ENCODE measurements at regions not wholly inside any gene's neighbourhood (a gene's known extent, or its start where the extent isn't known, plus 50 kb on each side); places are given as distances from the start of the nearest gene placed in this dataset.
A peak's percentile ranks its signal among the peaks of the same experiment; 100 is the strongest.
"Not testable (repeated sequence)": the region's sequence is repeated elsewhere in the genome, so short reads cannot be mapped to it uniquely, and the experiment has no call there.

GRCh38 chr17:45585794-45586650 is 95.5 kb upstream of the PLEKHM1 start:
- DNase-seq (ENCODE audit: low read depth in 2 of 2), result not testable (repeated sequence)

DNA sequence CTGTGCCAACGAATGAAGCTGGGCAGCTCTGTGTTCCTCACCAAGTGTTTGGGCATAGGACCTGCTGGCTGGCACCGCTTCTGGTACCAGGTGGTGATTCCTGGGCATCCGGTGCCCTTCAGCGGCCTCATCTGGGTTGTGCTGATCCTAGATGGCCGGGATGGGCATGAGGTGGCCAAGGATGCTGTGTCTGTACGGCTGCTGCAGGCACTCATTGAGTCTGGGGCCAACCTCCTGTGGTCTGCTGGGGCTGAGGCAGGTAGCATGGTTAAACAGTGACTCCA is 96.1 kb upstream of the PLEKHM1 start:
- DNase-seq (ENCODE audit: low read depth in 2 of 2), result not testable (repeated sequence)

GRCh38 chr17:45592433-45592923 is 102.0 kb upstream of the PLEKHM1 start:
- not testable (repeated sequence) for DNase-seq (ENCODE audit: low read depth in 2 of 2)

- DNase-seq (ENCODE audit: low read depth in 2 of 2), result not testable (repeated sequence)
Measured at GRCh38 chr17:45596347-45596746, 105.8 kb upstream of the PLEKHM1 start.

- not testable (repeated sequence) for DNase-seq (ENCODE audit: low read depth in 2 of 2)
Measured at GRCh38 chr17:45600052-45601012, 109.8 kb upstream of the PLEKHM1 start.

DNA sequence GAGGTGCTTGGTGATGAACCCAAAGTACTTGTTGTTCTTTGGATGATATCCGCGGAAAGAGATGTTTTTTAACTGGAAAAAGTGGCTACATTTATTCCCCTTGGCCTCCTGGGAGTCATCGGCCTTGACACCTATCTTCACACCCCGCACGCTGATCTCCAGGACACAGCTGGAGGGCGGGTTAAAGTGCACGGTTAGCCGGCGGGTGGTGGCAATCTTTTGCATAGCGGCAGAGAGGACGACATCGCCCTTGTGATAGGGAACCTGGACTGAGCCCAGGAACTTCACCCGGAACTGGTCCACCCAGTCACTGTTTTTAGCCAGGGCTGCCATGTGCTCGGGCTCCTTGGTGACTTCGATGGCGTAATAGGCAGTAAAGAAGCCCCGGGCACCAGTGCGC is 110.5 kb upstream of the PLEKHM1 start:
- DNase-seq (ENCODE audit: low read depth in 2 of 2), result not testable (repeated sequence)

DNA sequence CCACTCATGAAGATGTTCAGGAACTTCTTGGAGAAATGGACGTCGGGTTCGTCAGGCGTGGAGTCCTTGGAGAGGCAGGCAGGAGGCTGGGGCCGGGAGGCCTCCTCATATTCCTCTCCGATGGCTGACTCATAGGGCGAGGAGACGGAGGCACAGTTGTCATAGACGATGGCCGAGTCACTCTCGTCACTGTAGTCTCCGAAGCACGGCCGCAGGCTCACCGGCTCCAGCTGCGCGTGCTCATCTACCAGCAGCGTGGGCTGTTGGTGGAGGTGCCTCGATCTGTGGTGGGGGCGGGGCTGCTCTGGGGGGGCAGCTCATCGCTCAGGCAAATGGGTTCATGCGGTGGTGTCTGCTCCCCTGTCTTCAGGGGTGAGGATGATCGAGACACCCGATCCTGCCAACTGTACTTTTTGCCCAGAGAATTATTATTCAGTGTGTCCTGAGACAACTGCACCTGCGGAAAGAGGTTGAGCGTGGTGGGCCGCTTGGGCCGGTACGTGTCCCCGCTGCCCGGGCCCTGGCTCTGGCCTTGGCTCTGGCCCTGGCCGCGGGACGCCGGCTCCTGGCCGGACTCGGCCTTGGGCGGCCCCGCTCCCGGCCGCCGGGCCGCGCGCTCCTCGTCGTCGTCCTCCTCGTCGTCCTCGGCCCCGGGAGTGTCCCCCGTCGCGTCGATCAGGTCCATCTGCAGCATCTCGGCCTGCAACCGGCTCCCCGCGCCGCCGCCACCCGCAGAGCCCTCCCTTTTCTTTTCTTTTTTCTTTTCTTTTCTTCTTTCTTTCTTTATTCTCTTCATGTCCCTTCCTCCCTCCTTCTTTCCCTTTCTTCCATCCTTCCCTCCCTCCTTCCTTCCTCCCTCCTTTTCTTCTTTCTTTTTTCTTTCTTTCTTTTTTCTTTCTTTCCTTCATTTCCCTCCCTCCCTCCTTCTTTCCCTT is 111.4 kb upstream of the PLEKHM1 start:
- not testable (repeated sequence) for DNase-seq (ENCODE audit: low read depth in 2 of 2)

DNA sequence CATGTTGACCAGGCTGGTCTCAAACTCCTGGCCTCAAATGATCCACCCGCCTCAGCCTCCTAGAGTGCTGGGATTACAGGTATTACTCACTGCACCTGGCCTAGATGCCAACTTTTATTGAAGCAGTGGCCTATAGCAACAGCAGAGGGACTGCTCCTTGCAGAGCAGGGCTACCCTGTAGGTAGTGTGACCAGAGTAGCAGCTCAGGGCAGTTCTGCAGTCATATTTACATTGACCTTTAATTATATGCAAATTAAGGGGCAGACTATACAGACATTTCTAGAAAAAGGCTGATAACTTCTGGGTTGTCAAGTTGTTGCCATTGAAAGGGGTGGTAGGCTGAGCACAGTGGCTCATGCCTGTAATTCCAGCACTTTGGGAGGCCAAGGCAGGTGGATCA is 115.2 kb upstream of the PLEKHM1 start:
- DNase-seq (ENCODE audit: low read depth in 2 of 2), result not testable (repeated sequence)

DNA sequence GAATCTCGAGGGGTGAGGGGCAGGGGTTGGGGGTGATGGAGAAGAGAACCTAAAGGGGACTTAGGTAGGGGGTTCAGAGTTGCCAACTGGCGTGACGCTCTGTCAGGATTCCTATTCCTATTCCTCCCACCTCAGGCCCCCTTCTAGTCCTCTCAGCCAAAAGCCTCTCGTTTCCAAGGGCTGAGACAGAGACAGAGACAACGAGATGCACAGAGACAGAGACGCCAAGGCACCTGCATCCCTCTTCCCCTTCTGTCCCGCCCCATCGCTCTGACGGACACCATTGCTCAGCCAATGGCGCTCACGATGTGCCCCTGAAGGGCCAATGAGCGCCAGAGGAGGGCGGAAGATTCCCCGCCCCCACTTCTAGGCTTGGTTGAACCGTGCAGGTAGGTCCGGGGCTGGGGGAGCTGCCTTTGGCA is 129.5 kb upstream of the PLEKHM1 start:
- DNase-seq (ENCODE audit: low read depth in 2 of 2), result not testable (repeated sequence)

DNA sequence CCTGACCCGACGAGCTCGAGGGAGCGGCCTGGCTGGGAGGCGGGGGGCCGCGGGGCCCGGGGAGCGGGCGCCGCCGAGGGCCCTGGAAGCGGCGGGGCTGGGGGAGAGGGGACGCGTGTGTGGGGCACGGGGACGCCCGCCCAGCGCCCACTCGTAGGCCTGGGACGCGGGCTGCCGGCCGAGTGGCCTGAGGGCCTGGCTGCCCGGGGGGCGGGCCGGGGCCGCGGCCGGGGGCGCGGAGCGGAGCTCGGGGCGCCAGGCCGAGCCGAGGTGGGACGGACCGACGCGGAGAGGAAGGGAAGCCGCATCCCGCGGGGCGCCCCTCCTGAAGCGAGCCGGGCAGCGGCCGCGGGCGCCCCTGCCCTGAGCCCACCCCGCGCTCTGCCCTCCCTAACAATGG is 129.9 kb upstream of the PLEKHM1 start:
- not testable (repeated sequence) for DNase-seq (ENCODE audit: low read depth in 2 of 2)

GRCh38 chr17:45621087-45621486 is 130.6 kb upstream of the PLEKHM1 start:
- not testable (repeated sequence) for DNase-seq (ENCODE audit: low read depth in 2 of 2)

- not testable (repeated sequence) for DNase-seq (ENCODE audit: low read depth in 2 of 2)
Measured at GRCh38 chr17:45622295-45622694, 131.8 kb upstream of the PLEKHM1 start.

GRCh38 chr17:45628019-45628418 is 137.5 kb upstream of the PLEKHM1 start:
- DNase-seq (ENCODE audit: low read depth in 2 of 2), result no peak

- DNase-seq (ENCODE audit: low read depth in 2 of 2), result no peak
Measured at GRCh38 chr17:45631941-45632340, 141.4 kb upstream of the PLEKHM1 start.

GRCh38 chr17:45639297-45639849 is 144.7 kb upstream of the CRHR1 start:
- DNase-seq (ENCODE audit: low read depth in 2 of 2), result no peak

DNA sequence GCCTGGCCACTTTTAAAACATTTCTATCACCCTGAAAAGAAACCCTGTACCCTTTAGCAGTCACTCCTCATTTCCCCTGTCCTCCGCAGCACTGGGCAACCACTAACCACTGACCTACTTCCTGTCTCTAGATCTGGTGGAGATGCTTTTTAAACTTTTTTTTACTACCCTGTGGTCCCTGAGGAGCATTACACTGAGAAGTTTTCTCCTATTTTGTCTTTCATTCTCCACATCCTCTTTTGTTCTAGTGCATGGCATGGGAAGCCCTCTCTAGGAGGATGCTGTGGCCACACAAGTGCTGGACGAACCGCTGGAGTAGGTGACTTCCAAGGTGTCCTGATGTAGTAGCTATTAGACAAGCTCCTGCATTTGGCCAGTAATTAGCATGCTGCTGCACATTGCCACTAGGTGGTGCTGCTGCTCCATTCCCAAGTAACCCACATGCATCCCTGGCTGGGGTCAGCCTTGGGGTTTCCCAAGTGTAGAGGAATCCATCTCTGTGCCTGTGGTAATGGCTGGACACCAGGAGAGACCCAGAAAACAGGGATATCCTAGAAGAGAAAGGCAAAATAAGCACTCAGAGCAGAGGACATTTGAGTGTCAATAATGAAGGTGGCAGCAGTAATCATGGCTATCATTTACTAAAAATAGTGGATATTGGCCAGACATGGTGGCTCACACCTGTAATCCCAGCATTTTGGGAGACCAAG is 143.8 kb upstream of the CRHR1 start:
- DNase-seq (ENCODE audit: low read depth in 2 of 2), result peak; percentile 34 to 40

DNA sequence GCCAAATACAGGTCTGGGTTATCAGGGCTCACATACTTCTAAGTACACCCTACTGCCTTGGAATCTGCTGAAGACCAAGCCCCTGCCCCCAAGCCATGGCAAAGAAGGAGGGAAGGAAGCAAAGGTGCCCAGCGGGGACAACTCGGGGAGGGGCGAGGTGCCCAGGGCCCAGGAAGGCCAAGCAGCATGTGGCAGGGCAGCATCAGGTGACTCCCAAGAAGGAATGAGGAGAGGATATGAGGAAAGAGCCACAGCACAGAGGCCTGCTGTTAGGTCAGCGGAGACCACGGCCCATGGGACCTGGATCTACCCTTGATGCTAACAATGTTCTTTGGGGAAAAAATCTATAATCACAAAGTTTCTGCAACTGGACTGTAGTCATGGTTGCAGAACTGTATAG is 142.6 kb upstream of the CRHR1 start:
- DNase-seq (ENCODE audit: low read depth in 2 of 2), result no peak

DNA sequence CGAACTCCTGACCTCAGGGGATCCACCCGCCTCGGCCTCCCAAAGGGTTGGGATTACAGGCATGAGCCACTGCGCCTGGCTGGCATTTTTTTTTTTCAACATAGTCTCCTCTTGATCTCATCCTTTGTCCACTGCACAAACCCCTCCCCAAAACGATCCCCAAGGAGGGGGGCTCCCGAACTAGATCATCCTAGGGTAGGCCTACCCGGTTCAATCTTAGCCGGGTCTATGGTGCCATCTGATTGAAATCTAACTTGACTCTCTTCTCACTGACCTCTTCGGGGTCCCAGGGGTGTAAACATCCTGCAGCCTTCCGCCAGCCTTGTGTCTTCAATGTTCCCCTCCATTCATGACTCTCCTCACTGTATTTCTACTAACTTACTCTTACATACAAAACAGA is 140.5 kb upstream of the CRHR1 start:
- DNase-seq (ENCODE audit: low read depth in 2 of 2), result no peak

DNA sequence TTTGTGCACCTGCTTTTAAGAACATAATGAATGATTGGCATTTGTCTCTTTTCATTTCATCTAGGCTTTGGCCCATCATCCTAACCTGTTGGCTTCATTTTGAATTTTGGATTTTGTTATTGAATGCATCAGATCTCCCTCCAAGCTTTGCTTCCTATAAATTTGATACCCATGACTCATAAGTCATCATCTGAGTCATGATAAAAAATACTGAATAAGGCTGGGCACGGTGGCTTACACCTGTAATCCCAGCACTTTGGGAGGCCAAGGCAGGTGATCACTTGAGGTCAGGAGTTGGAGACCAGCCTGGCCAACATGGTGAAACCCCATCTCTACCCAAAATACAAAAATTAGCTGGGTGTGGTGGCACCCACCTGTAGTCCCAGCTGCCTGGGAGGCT is 139.5 kb upstream of the CRHR1 start:
- not testable (repeated sequence) for DNase-seq (ENCODE audit: low read depth in 2 of 2)

DNA sequence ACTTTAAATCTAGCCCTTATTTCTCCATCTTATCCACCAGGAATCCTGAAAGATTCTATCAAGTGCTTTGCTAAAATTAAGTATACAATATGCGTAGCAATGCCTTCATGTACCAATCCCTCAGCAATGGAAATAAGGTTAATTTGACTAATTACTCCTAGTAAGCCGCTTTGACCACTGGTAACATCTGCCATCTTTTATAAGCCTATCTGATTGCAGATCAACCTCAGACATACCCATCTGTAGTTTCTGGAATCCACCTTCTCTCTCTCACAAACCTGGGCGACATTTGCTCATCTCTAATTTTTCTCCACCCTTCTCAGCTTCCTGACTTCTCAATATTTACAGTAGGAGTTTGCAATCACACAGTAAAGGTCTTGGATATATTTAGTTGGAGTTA is 138.8 kb upstream of the CRHR1 start:
- DNase-seq (ENCODE audit: low read depth in 2 of 2), result no peak

Data from fibroblast of skin of left quadriceps (primary cell).